ENCODE measurements at regions not wholly inside any gene's neighbourhood (a gene's known extent, or its start where the extent isn't known, plus 50 kb on each side); places are given as distances from the start of the nearest gene placed in this dataset.

- no peak for DNase-seq (ENCODE audit: low read depth)
Observed at GRCh38 chr16:87252269-87252970, 64.8 kb downstream of the C16orf95 start.
